ENCODE measurements at regions not wholly inside any gene's neighbourhood (a gene's known extent, or its start where the extent isn't known, plus 50 kb on each side); places are given as distances from the start of the nearest gene placed in this dataset.

- no peak for DNase-seq (ENCODE audit: low read depth)
Measured at GRCh38 chr3:9301091-9301490, 51.6 kb upstream of the SRGAP3 start.

- no peak for DNase-seq (ENCODE audit: low read depth)
Measured at GRCh38 chr3:9301798-9302197, 52.4 kb upstream of the SRGAP3 start.

- DNase-seq (ENCODE audit: low read depth): peak; percentile 72
Measured at GRCh38 chr3:9302425-9303181, 53.2 kb upstream of the SRGAP3 start.

DNA sequence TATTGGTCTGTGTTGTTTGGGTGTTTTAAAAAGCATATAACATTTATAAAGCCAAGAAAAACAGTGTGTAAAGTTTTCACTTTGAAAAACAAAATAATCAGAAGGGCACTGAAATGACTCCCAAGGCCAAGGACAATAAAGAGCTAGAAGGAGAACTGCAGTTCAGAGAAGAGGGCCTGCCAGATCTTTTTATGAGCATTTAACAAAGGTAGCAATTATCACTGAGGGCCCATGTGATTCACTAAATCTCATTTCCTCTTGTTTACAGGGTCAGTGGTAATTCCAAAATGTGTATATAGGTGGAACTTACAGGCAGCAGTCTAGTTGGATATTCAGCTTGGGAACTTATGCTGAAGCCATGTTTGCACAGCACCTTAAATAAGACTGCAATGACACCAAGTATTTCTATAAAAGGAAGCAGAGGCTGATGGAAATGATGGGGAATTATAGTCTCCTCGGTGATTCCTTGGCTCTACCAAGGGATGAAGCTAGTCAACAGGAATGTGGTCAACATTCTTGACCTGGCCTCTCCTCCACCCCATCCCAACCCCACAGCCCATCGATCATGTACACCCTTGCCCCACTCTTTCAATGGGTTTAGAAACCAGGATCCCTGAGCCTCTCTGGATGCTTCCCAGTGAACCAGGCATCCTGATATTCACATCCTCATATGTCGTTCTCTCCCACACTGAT lies 54.4 kb upstream of the THUMPD3 start:
- DNase-seq (ENCODE audit: low read depth): no peak

- DNase-seq (ENCODE audit: low read depth): no peak
Measured at GRCh38 chr3:9310043-9310442, 52.8 kb upstream of the THUMPD3 start.

- DNase-seq (ENCODE audit: low read depth): no peak
Measured at GRCh38 chr3:9311228-9311627, 51.6 kb upstream of the THUMPD3 start.

All from iris pigment epithelial cell (primary cell).